T-helper 17 cell (primary cell): ENCODE measurements at regions not wholly inside any gene's neighbourhood (a gene's known extent, or its start where the extent isn't known, plus 50 kb on each side); places are given as distances from the start of the nearest gene placed in this dataset.

Source experiments
- ATAC-seq: fragments of 150-1000 bp; cut with Tn5 transposase; 2 replicates; pipeline ENCODE4 v1.10.0; 2021; ENCODE audit warnings: mild to moderate bottlenecking, moderate library complexity
- DNase-seq, 3 donors: peaks; one replicate each; pipeline versions ENCODE4 v3.0.0 to v3.0.0-alpha.2; 2020 to 2021
- H3K9me3 ChIP-seq: one replicate; pipeline ENCODE4 v1.7.0; 2013; ENCODE audit warnings: low read length, mild to moderate bottlenecking; ENCODE audit not compliant: control insufficient read depth, poor library complexity, severe bottlenecking
- H3K27ac Mint-ChIP-seq: one replicate; pipeline ENCODE4 v1.8.0; 2022; ENCODE audit warnings: mild to moderate bottlenecking, moderate library complexity, mixed read lengths
- H3K27me3 Mint-ChIP-seq: one replicate; pipeline ENCODE4 v1.8.0; 2022; ENCODE audit warnings: mixed read lengths
- H3K36me3 Mint-ChIP-seq: one replicate; pipeline ENCODE4 v1.8.0; 2022; ENCODE audit warnings: low read depth, mixed read lengths
- H3K4me1 Mint-ChIP-seq: one replicate; pipeline ENCODE4 v1.8.0; 2022; ENCODE audit warnings: mild to moderate bottlenecking, mixed read lengths
- H3K4me3 Mint-ChIP-seq: one replicate; pipeline ENCODE4 v1.8.0; 2022; ENCODE audit warnings: mild to moderate bottlenecking, moderate library complexity, mixed read lengths

GRCh38 chr16:5862103-5862840, 764.7 kb upstream of the EEF2KMT start:
- Mint-ChIP-seq H3K27ac (no peak overlapping the region), H3K27me3 (no peaks in the 10 kb centered on the region), H3K36me3 (no peaks in the 10 kb centered on the region), H3K4me1 (no peaks in the 10 kb centered on the region), H3K4me3 (no peak overlapping the region)
- ATAC-seq (no peak), DNase-seq (no peak)
- H3K9me3 ChIP-seq, result no peaks in the 10 kb centered on the region

GRCh38 chr16:5861241-5861640, 763.6 kb upstream of the EEF2KMT start:
- no peaks in the 10 kb centered on the region for H3K36me3 Mint-ChIP-seq
- H3K27me3 Mint-ChIP-seq, result no peaks in the 10 kb centered on the region
- H3K4me3 Mint-ChIP-seq, result no peak overlapping the region
- H3K4me1 Mint-ChIP-seq, result no peaks in the 10 kb centered on the region
- DNase-seq, result no peak
- no peak for ATAC-seq
- H3K27ac Mint-ChIP-seq, result no peak overlapping the region
- H3K9me3 ChIP-seq, result no peaks in the 10 kb centered on the region

- Mint-ChIP-seq H3K27ac (no peak overlapping the region), H3K4me3 (no peak overlapping the region), H3K4me1 (no peaks in the 10 kb centered on the region), H3K27me3 (no peaks in the 10 kb centered on the region), H3K36me3 (no peaks in the 10 kb centered on the region)
- H3K9me3 ChIP-seq, result no peaks in the 10 kb centered on the region
- no peak for DNase-seq
- no peak for ATAC-seq
Measured at GRCh38 chr16:5858180-5858579, 760.6 kb upstream of the EEF2KMT start.

- no peaks in the 10 kb centered on the region for H3K9me3 ChIP-seq
- no peaks in the 10 kb centered on the region for H3K36me3 Mint-ChIP-seq
- ATAC-seq (no peak), DNase-seq (no peak)
- H3K27ac Mint-ChIP-seq, result no peak overlapping the region
- H3K4me3 Mint-ChIP-seq, result no peak overlapping the region
- H3K4me1 Mint-ChIP-seq, result no peaks in the 10 kb centered on the region
- H3K27me3 Mint-ChIP-seq, result no peaks in the 10 kb centered on the region
Measured at GRCh38 chr16:5854027-5854426, 756.4 kb upstream of the EEF2KMT start.

GRCh38 chr16:5852151-5852550, 754.6 kb upstream of the EEF2KMT start:
- H3K27ac Mint-ChIP-seq, result no peak overlapping the region
- no peaks in the 10 kb centered on the region for H3K4me1 Mint-ChIP-seq
- H3K9me3 ChIP-seq, result no peaks in the 10 kb centered on the region
- H3K4me3 Mint-ChIP-seq, result no peak overlapping the region
- no peaks in the 10 kb centered on the region for H3K36me3 Mint-ChIP-seq
- ATAC-seq (no peak), DNase-seq (no peak)
- no peaks in the 10 kb centered on the region for H3K27me3 Mint-ChIP-seq

GRCh38 chr16:5851393-5851982, 753.9 kb upstream of the EEF2KMT start:
- DNase-seq, result no peak
- H3K27ac Mint-ChIP-seq, result no peak overlapping the region
- H3K36me3 Mint-ChIP-seq, result no peaks in the 10 kb centered on the region
- H3K4me1 Mint-ChIP-seq, result no peaks in the 10 kb centered on the region
- no peak overlapping the region for H3K4me3 Mint-ChIP-seq
- no peaks in the 10 kb centered on the region for H3K9me3 ChIP-seq
- ATAC-seq, result no peak
- H3K27me3 Mint-ChIP-seq, result no peaks in the 10 kb centered on the region

- Mint-ChIP-seq H3K36me3 (no peaks in the 10 kb centered on the region), H3K4me1 (no peaks in the 10 kb centered on the region), H3K4me3 (no peak overlapping the region), H3K27me3 (no peaks in the 10 kb centered on the region), H3K27ac (no peak overlapping the region)
- ATAC-seq (no peak), DNase-seq (no peak)
- no peaks in the 10 kb centered on the region for H3K9me3 ChIP-seq
Measured at GRCh38 chr16:5850632-5851392, 753.2 kb upstream of the EEF2KMT start.

- DNase-seq (no peak), ATAC-seq (no peak)
- Mint-ChIP-seq H3K4me3 (no peak overlapping the region), H3K27me3 (no peaks in the 10 kb centered on the region), H3K4me1 (no peaks in the 10 kb centered on the region), H3K27ac (no peak overlapping the region), H3K36me3 (no peaks in the 10 kb centered on the region)
- no peaks in the 10 kb centered on the region for H3K9me3 ChIP-seq
Measured at GRCh38 chr16:5845046-5845445, 747.5 kb upstream of the EEF2KMT start.

GRCh38 chr16:5841974-5842373, 744.4 kb upstream of the EEF2KMT start:
- ATAC-seq, result no peak
- Mint-ChIP-seq H3K36me3 (no peaks in the 10 kb centered on the region), H3K27ac (no peak overlapping the region), H3K4me1 (no peaks in the 10 kb centered on the region), H3K27me3 (no peaks in the 10 kb centered on the region), H3K4me3 (no peak overlapping the region)
- DNase-seq, result no peak
- H3K9me3 ChIP-seq, result no peaks in the 10 kb centered on the region

- no peaks in the 10 kb centered on the region for H3K36me3 Mint-ChIP-seq
- no peaks in the 10 kb centered on the region for H3K9me3 ChIP-seq
- ATAC-seq (no peak), DNase-seq (no peak)
- H3K27ac Mint-ChIP-seq, result no peak overlapping the region
- no peaks in the 10 kb centered on the region for H3K4me1 Mint-ChIP-seq
- H3K4me3 Mint-ChIP-seq, result no peak overlapping the region
- H3K27me3 Mint-ChIP-seq, result no peaks in the 10 kb centered on the region
Measured at GRCh38 chr16:5838725-5839124, 741.1 kb upstream of the EEF2KMT start.

GRCh38 chr16:5838071-5838470, 740.5 kb upstream of the EEF2KMT start:
- H3K27ac Mint-ChIP-seq, result no peak overlapping the region
- no peaks in the 10 kb centered on the region for H3K36me3 Mint-ChIP-seq
- no peak overlapping the region for H3K4me3 Mint-ChIP-seq
- no peak for DNase-seq
- no peak for ATAC-seq
- H3K4me1 Mint-ChIP-seq, result no peaks in the 10 kb centered on the region
- H3K27me3 Mint-ChIP-seq, result no peaks in the 10 kb centered on the region
- H3K9me3 ChIP-seq, result no peaks in the 10 kb centered on the region

- H3K27me3 Mint-ChIP-seq, result no peaks in the 10 kb centered on the region
- no peak overlapping the region for H3K4me3 Mint-ChIP-seq
- no peak overlapping the region for H3K27ac Mint-ChIP-seq
- DNase-seq, result no peak
- no peaks in the 10 kb centered on the region for H3K9me3 ChIP-seq
- H3K36me3 Mint-ChIP-seq, result no peaks in the 10 kb centered on the region
- ATAC-seq, result no peak
- no peaks in the 10 kb centered on the region for H3K4me1 Mint-ChIP-seq
Measured at GRCh38 chr16:5837007-5837670, 739.5 kb upstream of the EEF2KMT start.

- no peak overlapping the region for H3K27ac Mint-ChIP-seq
- no peak overlapping the region for H3K4me3 Mint-ChIP-seq
- no peaks in the 10 kb centered on the region for H3K4me1 Mint-ChIP-seq
- H3K9me3 ChIP-seq, result no peaks in the 10 kb centered on the region
- no peak for DNase-seq
- no peak for ATAC-seq
- no peaks in the 10 kb centered on the region for H3K36me3 Mint-ChIP-seq
- H3K27me3 Mint-ChIP-seq, result no peaks in the 10 kb centered on the region
Measured at GRCh38 chr16:5835876-5836275, 738.3 kb upstream of the EEF2KMT start.
